ENCODE measurements at regions not wholly inside any gene's neighbourhood (a gene's known extent, or its start where the extent isn't known, plus 50 kb on each side); places are given as distances from the start of the nearest gene placed in this dataset.

DNA sequence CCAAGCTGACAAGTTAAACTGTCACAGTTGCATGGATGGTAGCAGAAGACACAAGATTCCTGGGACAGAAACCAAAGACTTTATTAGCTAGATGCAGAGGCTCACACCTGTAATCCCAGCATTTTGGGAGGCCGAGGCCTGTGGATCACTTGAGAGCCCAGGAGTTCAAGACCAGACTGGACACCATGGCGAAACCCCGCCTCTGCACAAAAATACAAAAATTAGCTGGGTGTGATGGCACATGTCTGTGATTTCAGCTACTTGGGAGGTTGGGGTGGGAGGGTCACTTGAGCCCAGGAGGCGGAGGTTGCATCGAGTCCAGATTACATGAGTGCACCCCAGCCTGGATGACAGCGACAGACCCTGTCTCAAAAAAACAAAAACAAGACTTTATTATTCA is 346.6 kb downstream of the IRS2 start:
- TF ChIP-seq ZNF24 (tag by site-specific recombination; IDR thresholded peaks at IDR 0.05) (no peak), ZNF830 (tag by site-specific recombination; IDR thresholded peaks at IDR 0.05; ENCODE audit: low read depth) (no peak), KLF10 (tag by site-specific recombination; IDR thresholded peaks at IDR 0.05) (no peak), ZNF157 (tag by site-specific recombination; IDR thresholded peaks at IDR 0.05) (no peak), KLF9 (tag by site-specific recombination; IDR thresholded peaks at IDR 0.05; ENCODE audit: low read depth) (no peak), ZNF404 (tag by site-specific recombination; IDR thresholded peaks at IDR 0.05) (no peak)
- TF ChIP-seq, protein P1, sequence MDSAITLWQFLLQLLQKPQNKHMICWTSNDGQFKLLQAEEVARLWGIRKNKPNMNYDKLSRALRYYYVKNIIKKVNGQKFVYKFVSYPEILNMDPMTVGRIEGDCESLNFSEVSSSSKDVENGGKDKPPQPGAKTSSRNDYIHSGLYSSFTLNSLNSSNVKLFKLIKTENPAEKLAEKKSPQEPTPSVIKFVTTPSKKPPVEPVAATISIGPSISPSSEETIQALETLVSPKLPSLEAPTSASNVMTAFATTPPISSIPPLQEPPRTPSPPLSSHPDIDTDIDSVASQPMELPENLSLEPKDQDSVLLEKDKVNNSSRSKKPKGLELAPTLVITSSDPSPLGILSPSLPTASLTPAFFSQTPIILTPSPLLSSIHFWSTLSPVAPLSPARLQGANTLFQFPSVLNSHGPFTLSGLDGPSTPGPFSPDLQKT (IDR thresholded peaks at IDR 0.05; ENCODE audit: borderline replicate concordance, low read depth, low read length) = no peak
- TF ChIP-seq, protein P2, sequence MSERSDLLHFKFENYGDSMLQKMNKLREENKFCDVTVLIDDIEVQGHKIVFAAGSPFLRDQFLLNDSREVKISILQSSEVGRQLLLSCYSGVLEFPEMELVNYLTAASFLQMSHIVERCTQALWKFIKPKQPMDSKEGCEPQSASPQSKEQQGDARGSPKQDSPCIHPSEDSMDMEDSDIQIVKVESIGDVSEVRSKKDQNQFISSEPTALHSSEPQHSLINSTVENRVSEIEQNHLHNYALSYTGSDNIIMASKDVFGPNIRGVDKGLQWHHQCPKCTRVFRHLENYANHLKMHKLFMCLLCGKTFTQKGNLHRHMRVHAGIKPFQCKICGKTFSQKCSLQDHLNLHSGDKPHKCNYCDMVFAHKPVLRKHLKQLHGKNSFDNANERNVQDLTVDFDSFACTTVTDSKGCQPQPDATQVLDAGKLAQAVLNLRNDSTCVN (tag by site-specific recombination; optimal IDR thresholded peaks at IDR 0.05) = no peak
- TF ChIP-seq, protein P3, sequence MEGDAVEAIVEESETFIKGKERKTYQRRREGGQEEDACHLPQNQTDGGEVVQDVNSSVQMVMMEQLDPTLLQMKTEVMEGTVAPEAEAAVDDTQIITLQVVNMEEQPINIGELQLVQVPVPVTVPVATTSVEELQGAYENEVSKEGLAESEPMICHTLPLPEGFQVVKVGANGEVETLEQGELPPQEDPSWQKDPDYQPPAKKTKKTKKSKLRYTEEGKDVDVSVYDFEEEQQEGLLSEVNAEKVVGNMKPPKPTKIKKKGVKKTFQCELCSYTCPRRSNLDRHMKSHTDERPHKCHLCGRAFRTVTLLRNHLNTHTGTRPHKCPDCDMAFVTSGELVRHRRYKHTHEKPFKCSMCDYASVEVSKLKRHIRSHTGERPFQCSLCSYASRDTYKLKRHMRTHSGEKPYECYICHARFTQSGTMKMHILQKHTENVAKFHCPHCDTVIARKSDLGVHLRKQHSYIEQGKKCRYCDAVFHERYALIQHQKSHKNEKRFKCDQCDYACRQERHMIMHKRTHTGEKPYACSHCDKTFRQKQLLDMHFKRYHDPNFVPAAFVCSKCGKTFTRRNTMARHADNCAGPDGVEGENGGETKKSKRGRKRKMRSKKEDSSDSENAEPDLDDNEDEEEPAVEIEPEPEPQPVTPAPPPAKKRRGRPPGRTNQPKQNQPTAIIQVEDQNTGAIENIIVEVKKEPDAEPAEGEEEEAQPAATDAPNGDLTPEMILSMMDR (tag by site-specific recombination; IDR thresholded peaks at IDR 0.05) = no peak
